Activated gamma-delta T cell treated with Interleukin-2 at 50 U/mL for 16 hours (primary cell): ENCODE measurements at regions not wholly inside any gene's neighbourhood (a gene's known extent, or its start where the extent isn't known, plus 50 kb on each side); places are given as distances from the start of the nearest gene placed in this dataset.
A peak's percentile ranks its signal among the peaks of the same experiment; 100 is the strongest.
"Not testable (repeated sequence)": the region's sequence is repeated elsewhere in the genome, so short reads cannot be mapped to it uniquely, and the experiment has no call there.

ENCODE experiments used
- DNase-seq: peaks from one replicate; pipeline ENCODE4 v3.0.0-alpha.2; 2020

DNA sequence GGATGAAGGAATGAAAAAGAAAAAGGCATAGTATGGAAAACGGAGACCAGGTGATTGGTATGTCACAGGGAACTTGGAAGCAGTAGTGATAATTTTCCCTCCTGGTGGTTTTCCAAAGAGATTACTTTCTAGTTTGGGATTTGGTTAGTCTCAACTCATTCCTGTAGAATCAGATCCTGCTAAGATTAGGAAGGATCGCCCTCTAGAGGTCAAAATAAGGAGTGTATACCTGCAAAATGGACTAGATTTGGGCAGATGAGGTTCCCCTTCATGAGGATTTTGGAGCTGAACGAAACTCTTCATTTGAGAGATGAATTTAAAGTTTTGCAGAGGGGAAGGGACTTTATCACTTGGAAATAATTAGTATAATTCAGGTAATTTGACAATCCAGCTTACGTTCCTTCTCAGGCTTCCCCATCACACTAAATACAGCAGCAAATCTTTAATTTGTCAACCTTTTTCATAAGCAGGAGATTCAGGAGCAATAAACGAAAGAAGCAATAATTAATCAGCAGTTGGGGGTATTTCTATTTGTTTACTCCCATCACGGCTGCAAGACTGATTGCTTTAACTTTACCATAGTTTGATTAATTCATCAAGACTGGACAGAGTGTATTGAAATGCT is 65.2 kb downstream of the CCDC195 start:
- no peak for DNase-seq

DNA sequence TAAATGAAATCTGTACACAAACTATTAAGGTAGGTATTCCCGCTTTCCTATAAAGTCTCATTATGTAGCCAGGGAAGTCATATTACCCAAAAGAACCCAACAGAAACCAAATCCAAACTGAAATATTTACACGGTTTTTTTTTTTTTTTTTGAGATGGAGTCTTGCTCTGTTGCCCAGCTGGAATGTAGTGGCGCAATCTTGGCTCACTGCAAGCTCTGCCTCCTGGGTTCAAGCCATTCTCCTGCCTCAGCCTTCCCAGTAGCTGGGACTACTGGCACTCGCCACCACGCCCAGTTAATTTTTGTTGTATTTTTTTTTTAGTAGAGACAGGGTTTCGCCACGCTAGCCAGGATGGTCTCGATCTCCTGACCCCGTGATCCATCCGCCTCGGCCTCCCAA is 62.5 kb upstream of the CUL3 start:
- DNase-seq = not testable (repeated sequence)

DNA sequence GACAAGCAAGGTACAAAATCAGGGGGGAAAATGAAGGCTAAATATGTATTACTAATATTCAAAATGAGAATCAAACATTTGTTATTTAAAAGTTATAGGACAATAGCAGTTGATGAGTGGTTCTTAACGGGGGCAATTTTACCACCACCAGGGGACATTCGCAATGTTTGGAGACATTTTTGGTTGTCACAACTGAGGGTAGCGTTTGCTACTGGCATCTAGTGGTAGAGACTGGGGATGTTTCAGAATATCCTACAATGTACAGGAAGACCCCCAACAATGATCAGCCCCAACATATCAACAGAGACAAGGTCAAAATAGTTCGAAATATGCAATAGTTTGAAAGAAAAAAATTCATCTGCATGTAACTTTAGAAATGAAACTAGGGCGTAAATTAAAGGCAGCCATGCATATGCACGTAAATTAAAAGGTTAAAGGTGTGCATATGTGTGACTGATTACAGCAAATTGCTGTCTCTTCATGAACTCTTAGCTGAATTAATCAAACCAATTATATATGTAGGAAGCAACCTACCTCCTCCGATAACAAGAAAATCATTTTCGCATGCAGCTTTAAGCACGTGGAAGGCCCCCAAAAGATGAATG is 61.2 kb upstream of the CUL3 start:
- peak; percentile 9 for DNase-seq

DNA sequence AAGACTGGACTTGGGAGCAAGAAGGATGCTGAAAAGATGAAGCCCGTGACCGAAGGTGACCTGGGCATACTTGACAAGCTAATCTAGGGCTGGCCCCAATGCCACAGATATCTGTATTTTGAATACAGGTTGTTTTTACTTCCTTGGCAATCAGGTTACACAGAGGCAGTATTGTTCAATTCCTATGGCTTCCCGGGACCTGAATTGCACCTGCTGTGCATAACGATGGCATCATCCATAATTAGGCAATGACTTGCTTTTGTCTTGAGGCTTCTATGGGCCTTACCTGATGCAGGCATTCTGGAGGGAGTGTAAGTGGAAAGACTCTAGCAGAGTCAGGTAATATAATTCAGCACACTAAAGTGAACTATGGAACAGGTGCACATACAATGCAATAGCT is 60.6 kb upstream of the CUL3 start:
- no peak for DNase-seq

DNA sequence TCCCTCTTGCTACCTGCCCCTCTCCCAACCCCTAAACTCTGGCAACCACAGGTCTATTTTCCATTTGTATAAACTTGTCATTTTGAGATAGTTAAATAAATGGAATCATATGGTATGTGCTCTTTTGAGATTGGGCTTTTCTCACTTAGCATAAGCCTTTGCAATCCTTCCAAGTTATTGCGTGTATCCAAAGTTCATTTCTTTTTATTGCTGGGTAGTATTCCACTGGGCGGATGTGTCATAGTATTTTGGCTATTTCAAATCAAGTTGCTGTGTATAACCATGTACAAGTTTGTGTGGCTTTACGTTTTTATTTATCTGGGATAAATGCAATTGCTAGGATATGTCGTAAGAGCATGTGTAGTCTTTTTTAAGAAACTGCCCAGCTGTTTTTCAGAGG is 55.5 kb upstream of the CUL3 start:
- no peak for DNase-seq

DNA sequence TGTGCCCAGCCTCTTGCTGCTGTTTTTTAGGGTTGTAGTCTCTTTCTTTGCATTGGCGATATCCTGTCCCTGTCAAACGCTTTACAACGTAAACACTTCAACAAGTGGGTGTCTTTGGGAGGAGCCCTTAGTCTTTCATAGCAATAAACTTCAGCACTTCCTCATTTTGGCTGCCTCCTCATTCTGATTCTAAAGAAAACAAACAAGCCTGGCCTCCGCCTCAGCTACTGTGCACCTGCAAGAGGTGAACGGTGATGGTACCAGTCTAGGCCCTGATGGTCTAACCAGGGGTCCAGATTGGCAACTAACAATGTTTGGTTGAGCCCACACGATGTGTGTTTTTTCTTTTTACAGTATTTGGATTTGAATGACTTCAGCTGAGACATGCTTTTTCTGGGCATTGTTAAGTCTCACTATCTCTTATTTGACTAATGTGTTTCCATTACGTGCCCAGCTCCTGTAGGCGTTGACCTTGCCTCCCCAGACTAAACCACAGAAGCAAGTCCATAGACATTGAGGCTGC is 53.2 kb upstream of the CUL3 start:
- DNase-seq = no peak
